ENCODE measurements at regions not wholly inside any gene's neighbourhood (a gene's known extent, or its start where the extent isn't known, plus 50 kb on each side); places are given as distances from the start of the nearest gene placed in this dataset.

DNA sequence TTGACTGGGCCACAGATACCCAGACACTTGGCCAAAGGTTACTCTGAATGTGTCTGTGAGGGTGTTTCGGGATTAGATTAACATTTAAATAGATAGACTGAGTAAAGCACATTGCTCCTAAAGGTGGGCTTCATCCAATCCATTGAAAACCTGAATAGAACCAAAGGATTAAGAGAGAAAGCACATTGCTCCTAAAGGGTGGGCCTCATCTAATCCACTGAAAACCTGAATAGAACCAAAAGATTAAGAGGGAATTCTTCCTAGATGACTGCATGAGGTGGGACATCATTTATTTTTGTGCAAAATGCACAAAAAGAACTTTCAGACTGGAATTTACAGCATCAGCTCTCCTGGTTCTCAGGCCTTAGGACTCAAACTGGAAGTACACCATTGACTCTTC is 351.2 kb upstream of the PCDH10 start:
- TF ChIP-seq, protein P1, sequence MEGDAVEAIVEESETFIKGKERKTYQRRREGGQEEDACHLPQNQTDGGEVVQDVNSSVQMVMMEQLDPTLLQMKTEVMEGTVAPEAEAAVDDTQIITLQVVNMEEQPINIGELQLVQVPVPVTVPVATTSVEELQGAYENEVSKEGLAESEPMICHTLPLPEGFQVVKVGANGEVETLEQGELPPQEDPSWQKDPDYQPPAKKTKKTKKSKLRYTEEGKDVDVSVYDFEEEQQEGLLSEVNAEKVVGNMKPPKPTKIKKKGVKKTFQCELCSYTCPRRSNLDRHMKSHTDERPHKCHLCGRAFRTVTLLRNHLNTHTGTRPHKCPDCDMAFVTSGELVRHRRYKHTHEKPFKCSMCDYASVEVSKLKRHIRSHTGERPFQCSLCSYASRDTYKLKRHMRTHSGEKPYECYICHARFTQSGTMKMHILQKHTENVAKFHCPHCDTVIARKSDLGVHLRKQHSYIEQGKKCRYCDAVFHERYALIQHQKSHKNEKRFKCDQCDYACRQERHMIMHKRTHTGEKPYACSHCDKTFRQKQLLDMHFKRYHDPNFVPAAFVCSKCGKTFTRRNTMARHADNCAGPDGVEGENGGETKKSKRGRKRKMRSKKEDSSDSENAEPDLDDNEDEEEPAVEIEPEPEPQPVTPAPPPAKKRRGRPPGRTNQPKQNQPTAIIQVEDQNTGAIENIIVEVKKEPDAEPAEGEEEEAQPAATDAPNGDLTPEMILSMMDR (IDR thresholded peaks at IDR 0.05; ENCODE audit: borderline replicate concordance, extremely low read depth, low read length, poor library complexity, severe bottlenecking): no peak
- no peak for TF ChIP-seq EZH2 (IDR thresholded peaks at IDR 0.05; ENCODE audit: borderline replicate concordance, low read depth, low read length, severe bottlenecking)
